ENCODE measurements at regions not wholly inside any gene's neighbourhood (a gene's known extent, or its start where the extent isn't known, plus 50 kb on each side); places are given as distances from the start of the nearest gene placed in this dataset.

DNA sequence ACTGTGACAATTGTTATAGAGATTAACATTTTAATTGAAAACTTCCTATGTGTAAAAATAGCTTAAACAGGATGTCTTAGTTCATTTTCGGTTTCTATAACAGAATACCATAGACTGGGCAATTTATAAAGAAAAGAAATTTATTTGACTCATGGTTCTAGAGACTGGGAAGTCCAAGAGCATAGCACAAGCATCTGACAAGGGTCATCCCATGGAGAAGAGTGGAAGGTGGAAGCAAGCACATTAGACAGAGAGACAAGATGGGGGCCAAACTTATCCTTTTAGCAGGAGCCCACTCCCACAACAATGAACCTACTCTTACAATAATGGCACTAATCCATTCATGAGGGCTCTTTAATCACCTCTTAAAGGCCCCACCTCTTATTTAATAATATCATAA, 100.3 kb downstream of the FAM161A start:
- TF ChIP-seq, protein P1, sequence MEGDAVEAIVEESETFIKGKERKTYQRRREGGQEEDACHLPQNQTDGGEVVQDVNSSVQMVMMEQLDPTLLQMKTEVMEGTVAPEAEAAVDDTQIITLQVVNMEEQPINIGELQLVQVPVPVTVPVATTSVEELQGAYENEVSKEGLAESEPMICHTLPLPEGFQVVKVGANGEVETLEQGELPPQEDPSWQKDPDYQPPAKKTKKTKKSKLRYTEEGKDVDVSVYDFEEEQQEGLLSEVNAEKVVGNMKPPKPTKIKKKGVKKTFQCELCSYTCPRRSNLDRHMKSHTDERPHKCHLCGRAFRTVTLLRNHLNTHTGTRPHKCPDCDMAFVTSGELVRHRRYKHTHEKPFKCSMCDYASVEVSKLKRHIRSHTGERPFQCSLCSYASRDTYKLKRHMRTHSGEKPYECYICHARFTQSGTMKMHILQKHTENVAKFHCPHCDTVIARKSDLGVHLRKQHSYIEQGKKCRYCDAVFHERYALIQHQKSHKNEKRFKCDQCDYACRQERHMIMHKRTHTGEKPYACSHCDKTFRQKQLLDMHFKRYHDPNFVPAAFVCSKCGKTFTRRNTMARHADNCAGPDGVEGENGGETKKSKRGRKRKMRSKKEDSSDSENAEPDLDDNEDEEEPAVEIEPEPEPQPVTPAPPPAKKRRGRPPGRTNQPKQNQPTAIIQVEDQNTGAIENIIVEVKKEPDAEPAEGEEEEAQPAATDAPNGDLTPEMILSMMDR (conservative IDR thresholded peaks at IDR 0.05; ENCODE audit: low read length): no peak
- no peak for TF ChIP-seq EZH2phosphoT487 (IDR thresholded peaks at IDR 0.05; ENCODE audit: borderline replicate concordance, low read depth, low read length)
